ENCODE measurements at regions not wholly inside any gene's neighbourhood (a gene's known extent, or its start where the extent isn't known, plus 50 kb on each side); places are given as distances from the start of the nearest gene placed in this dataset.

DNA sequence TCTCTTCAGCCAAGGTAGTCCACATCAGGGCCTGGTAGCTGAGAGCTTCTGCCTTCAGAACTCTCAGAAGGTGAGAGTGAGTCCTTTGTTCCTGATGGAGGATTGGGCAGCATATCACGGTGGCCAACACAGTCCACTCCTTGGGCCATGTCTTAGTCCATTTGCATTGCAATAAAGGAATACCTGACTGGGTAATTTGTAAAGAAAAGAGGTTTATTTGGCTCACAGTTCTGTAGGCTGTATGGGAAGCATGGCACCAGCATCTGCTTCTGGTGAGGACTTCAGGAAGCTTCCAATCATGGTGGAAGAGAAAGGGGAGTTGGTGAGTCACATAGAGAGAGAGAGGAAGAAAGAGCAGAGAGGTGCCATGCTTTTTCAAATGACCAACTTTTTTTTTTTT is 98.8 kb downstream of the ADCYAP1 start:
- H3K4me3 ChIP-seq (ENCODE audit: low read depth, low read length) = no peak overlapping the region
- TF ChIP-seq, protein P1, sequence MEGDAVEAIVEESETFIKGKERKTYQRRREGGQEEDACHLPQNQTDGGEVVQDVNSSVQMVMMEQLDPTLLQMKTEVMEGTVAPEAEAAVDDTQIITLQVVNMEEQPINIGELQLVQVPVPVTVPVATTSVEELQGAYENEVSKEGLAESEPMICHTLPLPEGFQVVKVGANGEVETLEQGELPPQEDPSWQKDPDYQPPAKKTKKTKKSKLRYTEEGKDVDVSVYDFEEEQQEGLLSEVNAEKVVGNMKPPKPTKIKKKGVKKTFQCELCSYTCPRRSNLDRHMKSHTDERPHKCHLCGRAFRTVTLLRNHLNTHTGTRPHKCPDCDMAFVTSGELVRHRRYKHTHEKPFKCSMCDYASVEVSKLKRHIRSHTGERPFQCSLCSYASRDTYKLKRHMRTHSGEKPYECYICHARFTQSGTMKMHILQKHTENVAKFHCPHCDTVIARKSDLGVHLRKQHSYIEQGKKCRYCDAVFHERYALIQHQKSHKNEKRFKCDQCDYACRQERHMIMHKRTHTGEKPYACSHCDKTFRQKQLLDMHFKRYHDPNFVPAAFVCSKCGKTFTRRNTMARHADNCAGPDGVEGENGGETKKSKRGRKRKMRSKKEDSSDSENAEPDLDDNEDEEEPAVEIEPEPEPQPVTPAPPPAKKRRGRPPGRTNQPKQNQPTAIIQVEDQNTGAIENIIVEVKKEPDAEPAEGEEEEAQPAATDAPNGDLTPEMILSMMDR (IDR thresholded peaks at IDR 0.05; ENCODE audit: low read depth, low read length, missing control alignments) = no peak
- no peak for DNase-seq (ENCODE audit: low read depth)

DNA sequence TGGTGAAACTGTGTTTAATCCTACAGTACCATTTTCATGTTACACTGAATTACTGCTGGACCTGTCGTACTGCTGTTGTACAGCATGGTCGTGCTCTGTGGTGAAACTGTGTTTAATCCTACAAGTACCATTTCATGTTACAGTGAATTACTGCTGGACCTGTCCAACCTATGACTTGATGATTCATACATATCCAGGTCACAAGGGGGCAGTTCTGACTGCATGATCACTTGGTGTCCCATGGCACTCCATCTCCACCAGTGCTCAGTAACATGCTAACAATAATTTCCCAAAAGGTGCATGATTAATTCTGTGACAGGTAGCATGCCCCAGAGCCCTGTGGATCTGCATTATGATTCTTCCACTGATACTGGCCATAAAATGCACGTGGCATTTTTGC is 101.6 kb downstream of the ADCYAP1 start:
- TF ChIP-seq, protein P1 (IDR thresholded peaks at IDR 0.05; ENCODE audit: low read depth, low read length, missing control alignments) = no peak
- no peak overlapping the region for H3K4me3 ChIP-seq (ENCODE audit: low read depth, low read length)
- no peak for DNase-seq (ENCODE audit: low read depth)

DNA sequence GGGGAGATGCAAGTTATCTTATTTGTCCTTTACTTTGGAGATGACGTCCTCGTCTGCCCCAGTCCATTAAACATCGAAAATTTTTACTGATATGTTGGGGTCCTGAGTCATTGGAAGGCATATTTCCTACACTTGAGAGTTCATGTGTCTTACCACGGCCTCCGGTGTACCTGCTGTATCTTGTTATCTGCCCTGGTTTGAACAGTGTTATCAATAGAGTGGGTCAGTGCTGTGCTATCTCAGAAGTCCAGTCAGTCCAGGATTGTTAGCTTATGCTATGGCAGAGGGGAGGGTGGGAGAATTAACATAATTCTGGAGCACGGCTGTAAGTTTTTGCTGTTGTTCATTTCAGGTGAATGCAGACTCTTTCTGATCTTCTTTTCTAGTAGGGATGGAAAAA is 102.3 kb downstream of the ADCYAP1 start:
- DNase-seq (ENCODE audit: low read depth) = no peak
- H3K4me3 ChIP-seq (ENCODE audit: low read depth, low read length) = no peak overlapping the region
- TF ChIP-seq, protein P1 (IDR thresholded peaks at IDR 0.05; ENCODE audit: low read depth, low read length, missing control alignments) = no peak

DNA sequence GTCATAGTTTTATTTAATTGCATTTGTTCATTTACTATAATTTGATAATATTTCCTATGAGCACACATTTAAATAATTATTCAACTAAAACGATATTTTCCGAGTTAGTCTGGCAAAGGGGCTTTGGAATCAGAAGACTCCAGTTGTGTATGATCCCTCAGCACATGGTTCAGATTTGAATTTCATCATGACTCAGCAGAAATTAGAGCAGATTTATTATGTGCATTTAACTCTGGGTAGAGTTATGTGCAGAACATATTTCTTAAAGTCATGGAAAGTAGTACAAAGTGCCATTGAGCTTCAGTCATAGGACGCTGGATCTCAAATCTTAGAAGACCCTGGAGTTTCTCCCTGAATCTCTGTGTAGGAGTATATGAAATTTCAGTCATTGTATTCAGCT is 106.7 kb downstream of the ADCYAP1 start:
- TF ChIP-seq, protein P1 (IDR thresholded peaks at IDR 0.05; ENCODE audit: low read depth, low read length, missing control alignments) = no peak
- no peak for DNase-seq (ENCODE audit: low read depth)

DNA sequence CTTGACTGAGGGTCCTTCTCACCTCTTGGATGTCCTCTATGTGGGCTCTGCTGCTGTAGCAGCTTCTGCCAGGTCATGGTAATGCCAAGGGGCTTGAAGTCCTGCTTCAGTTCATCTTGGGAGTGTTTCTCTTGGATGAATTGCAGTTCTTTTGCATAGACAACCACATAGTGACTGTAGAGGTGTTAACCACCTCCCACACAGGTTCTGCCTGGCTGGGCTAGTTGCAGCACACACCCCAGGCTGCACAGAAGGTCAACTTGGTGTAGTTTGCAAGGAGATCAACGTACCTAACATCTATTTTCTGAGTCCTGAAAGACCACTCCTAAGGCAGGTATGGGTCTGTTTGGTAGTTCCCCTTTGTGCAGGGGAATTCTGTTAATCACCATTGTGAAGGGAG is 108.1 kb downstream of the ADCYAP1 start:
- DNase-seq (ENCODE audit: low read depth) = no peak
- H3K4me3 ChIP-seq (ENCODE audit: low read depth, low read length) = no peak overlapping the region
- TF ChIP-seq, protein P1 (IDR thresholded peaks at IDR 0.05; ENCODE audit: low read depth, low read length, missing control alignments) = no peak

More for the DNA sequence above, 106.7 kb downstream of the ADCYAP1 start:
- no peak overlapping the region for H3K4me3 ChIP-seq (ENCODE audit: low read depth, low read length)

DNA sequence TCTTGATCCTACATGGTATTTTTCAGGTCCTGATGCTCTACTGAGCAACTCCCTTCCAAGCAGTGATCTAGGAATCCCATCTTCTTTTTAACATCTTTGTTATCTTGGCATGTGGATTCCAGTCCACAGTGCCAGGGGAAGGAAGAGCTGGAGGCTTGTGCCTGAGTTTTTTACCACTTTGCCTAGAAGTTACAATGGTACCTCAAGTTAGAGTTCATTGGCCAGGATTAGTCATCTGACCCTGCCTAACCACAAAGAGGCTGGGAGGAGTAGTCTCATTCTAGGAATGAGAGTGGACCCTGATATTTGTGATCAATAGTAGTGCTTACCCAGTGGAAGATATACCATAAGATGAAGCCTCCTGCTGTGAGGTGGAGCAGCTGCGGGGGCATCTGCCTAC is 109.3 kb downstream of the ADCYAP1 start:
- no peak overlapping the region for H3K4me3 ChIP-seq (ENCODE audit: low read depth, low read length)
- no peak for DNase-seq (ENCODE audit: low read depth)
- TF ChIP-seq, protein P1 (IDR thresholded peaks at IDR 0.05; ENCODE audit: low read depth, low read length, missing control alignments) = no peak

DNA sequence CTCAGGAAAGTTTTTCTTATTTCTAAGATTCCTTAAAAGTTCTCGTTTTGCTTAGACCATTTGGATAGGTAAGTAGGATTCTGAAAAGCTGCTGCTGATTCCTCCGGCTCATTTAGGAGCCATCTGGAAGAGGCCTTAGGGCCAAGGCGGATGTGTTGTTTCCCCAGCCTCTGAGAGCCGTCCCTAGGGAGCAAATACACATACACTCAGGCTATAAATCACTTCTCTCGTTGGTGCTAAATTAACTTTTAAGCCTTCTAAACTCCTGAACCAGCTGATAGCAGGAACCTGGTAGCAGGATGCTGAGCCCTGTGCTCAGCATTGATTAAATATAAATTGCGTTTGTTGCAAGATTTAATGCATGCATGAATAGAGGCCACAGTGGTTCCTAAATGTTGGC is 109.8 kb downstream of the ADCYAP1 start:
- TF ChIP-seq, protein P1 (IDR thresholded peaks at IDR 0.05; ENCODE audit: low read depth, low read length, missing control alignments) = no peak
- no peak for DNase-seq (ENCODE audit: low read depth)
- H3K4me3 ChIP-seq (ENCODE audit: low read depth, low read length) = no peak overlapping the region

Measured in GM12864 (cell line).